Lower lobe of right lung (tissue), 2 donors: ENCODE measurements at regions not wholly inside any gene's neighbourhood (a gene's known extent, or its start where the extent isn't known, plus 50 kb on each side); places are given as distances from the start of the nearest gene placed in this dataset.

Experiments used
- ATAC-seq, 2 donors: fragments of 200-7000 bp; cut with Tn5 transposase; one replicate each; pipeline ENCODE4 v1.9.1; 2020 to 2022; ENCODE audit warnings: mild to moderate bottlenecking in 2 of 2, moderate library complexity in 2 of 2
- DNase-seq: peaks from one replicate; pipeline ENCODE4 v3.0.0-alpha.2; 2020
- H3K27ac ChIP-seq: fragments of 200-600 bp; one replicate; pipeline ENCODE4 v1.8.0; 2022
- H3K27me3 ChIP-seq: fragments of 200-600 bp; one replicate; pipeline ENCODE4 v1.8.0; 2022; ENCODE audit warnings: low read depth
- H3K36me3 ChIP-seq: fragments of 200-600 bp; one replicate; pipeline ENCODE4 v1.8.0; 2022; ENCODE audit warnings: mild to moderate bottlenecking
- H3K4me1 ChIP-seq: fragments of 200-600 bp; one replicate; pipeline ENCODE4 v1.8.0; 2022
- H3K4me3 ChIP-seq: fragments of 200-600 bp; one replicate; pipeline ENCODE4 v1.8.0; 2022; ENCODE audit warnings: mild to moderate bottlenecking
- H3K9me3 ChIP-seq: fragments of 200-600 bp; one replicate; pipeline ENCODE4 v1.8.0; 2022
- intact Hi-C: fragments of 100-400 bp; cut with DNase I; formaldehyde crosslinking; loops from one replicate; pipeline ENCODE4 v1.11.0; 2022
- TF ChIP-seq, protein P1 (sequence below): fragments of 200-600 bp; IDR thresholded peaks from one replicate; pipeline ENCODE4 v1.8.0; 2022; ENCODE audit warnings: antibody characterized with exemption, mild to moderate bottlenecking
- donor health status: DM: no; HTN: yes; CAD: no; lungs with severe emphysema.

GRCh38 chr9:118976160-118976559, 393.1 kb downstream of the BRINP1 start:
- Histone ChIP-seq H3K4me3 (no peak overlapping the region), H3K9me3 (no peaks in the 10 kb centered on the region), H3K27ac (no peak overlapping the region), H3K36me3 (no peaks in the 10 kb centered on the region), H3K27me3 (no peaks in the 10 kb centered on the region), H3K4me1 (no peaks in the 10 kb centered on the region)
- intact Hi-C loops: no loop called here
- TF ChIP-seq, protein P1, sequence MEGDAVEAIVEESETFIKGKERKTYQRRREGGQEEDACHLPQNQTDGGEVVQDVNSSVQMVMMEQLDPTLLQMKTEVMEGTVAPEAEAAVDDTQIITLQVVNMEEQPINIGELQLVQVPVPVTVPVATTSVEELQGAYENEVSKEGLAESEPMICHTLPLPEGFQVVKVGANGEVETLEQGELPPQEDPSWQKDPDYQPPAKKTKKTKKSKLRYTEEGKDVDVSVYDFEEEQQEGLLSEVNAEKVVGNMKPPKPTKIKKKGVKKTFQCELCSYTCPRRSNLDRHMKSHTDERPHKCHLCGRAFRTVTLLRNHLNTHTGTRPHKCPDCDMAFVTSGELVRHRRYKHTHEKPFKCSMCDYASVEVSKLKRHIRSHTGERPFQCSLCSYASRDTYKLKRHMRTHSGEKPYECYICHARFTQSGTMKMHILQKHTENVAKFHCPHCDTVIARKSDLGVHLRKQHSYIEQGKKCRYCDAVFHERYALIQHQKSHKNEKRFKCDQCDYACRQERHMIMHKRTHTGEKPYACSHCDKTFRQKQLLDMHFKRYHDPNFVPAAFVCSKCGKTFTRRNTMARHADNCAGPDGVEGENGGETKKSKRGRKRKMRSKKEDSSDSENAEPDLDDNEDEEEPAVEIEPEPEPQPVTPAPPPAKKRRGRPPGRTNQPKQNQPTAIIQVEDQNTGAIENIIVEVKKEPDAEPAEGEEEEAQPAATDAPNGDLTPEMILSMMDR: no peak
- DNase-seq (no peak), ATAC-seq (no peak)

GRCh38 chr9:118984607-118985006, 384.6 kb downstream of the BRINP1 start:
- Histone ChIP-seq H3K27ac (no peak overlapping the region), H3K4me1 (no peaks in the 10 kb centered on the region), H3K4me3 (no peak overlapping the region), H3K27me3 (no peaks in the 10 kb centered on the region), H3K9me3 (no peaks in the 10 kb centered on the region), H3K36me3 (no peaks in the 10 kb centered on the region)
- DNase-seq (no peak), ATAC-seq (no peak)
- TF ChIP-seq, protein P1: no peak
- intact Hi-C loops: no loop called here

GRCh38 chr9:118985851-118986250, 383.4 kb downstream of the BRINP1 start:
- H3K9me3 ChIP-seq: no peaks in the 10 kb centered on the region
- H3K27ac ChIP-seq: no peak overlapping the region
- TF ChIP-seq, protein P1: no peak
- H3K4me1 ChIP-seq: no peaks in the 10 kb centered on the region
- H3K27me3 ChIP-seq: no peaks in the 10 kb centered on the region
- ATAC-seq: no peak
- DNase-seq: no peak
- no peaks in the 10 kb centered on the region for H3K36me3 ChIP-seq
- no peak overlapping the region for H3K4me3 ChIP-seq
- intact Hi-C loops: no loop called here

DNA sequence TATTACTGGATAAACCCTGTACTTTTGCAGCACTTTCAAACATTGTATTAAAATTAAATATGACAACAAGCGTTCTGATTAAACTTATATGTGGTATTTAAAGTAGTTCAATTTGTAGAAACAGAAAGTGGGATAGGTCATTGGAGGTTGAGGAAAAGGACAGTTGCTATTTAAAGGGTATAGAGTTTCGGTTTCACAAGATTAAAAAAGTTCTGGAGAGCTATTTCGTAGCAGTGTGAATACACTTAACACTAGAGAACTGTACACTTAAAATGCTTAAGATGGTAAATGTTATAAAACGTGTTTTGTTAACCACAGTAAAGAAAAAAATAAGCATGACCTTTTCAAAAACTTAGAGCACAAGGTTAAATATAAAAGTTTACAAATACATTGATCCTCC, 382.1 kb downstream of the BRINP1 start:
- H3K9me3 ChIP-seq: no peaks in the 10 kb centered on the region
- peak; percentile 52 to 66 for ATAC-seq
- no peaks in the 10 kb centered on the region for H3K36me3 ChIP-seq
- H3K27me3 ChIP-seq: no peaks in the 10 kb centered on the region
- DNase-seq: no peak
- no peak overlapping the region for H3K4me3 ChIP-seq
- intact Hi-C loops: no loop called here
- TF ChIP-seq, protein P1: no peak
- no peak overlapping the region for H3K27ac ChIP-seq
- no peaks in the 10 kb centered on the region for H3K4me1 ChIP-seq

GRCh38 chr9:118990949-118991348, 378.3 kb downstream of the BRINP1 start:
- Histone ChIP-seq H3K27me3 (no peaks in the 10 kb centered on the region), H3K4me1 (no peaks in the 10 kb centered on the region), H3K9me3 (no peaks in the 10 kb centered on the region), H3K4me3 (no peak overlapping the region), H3K36me3 (no peaks in the 10 kb centered on the region), H3K27ac (no peak overlapping the region)
- TF ChIP-seq, protein P1: no peak
- DNase-seq (no peak), ATAC-seq (no peak)
- intact Hi-C loops: no loop called here
